ENCODE measurements at regions not wholly inside any gene's neighbourhood (a gene's known extent, or its start where the extent isn't known, plus 50 kb on each side); places are given as distances from the start of the nearest gene placed in this dataset.
"Not testable (repeated sequence)": the region's sequence is repeated elsewhere in the genome, so short reads cannot be mapped to it uniquely, and the experiment has no call there.

- H3K36me3 Mint-ChIP-seq: no peaks in the 10 kb centered on the region
- H3K27me3 Mint-ChIP-seq: no peaks in the 10 kb centered on the region
Observed at GRCh38 chr4:188780686-188781085, 641.4 kb downstream of the TRIML1 start.

GRCh38 chr4:188781655-188782054, 642.4 kb downstream of the TRIML1 start:
- no peak overlapping the region for H3K27ac Mint-ChIP-seq
- peaks cover 0 to 10% (median 5%) of the 10 kb centered on the region in 9 donors for H3K9me3 Mint-ChIP-seq
- ATAC-seq (no peak), DNase-seq (no peak)
- POLR2A ChIA-PET: no interaction called here
- H3K4me1 Mint-ChIP-seq: no peaks in the 10 kb centered on the region
- H3K27me3 Mint-ChIP-seq: no peaks in the 10 kb centered on the region
- no peak overlapping the region for H3K4me3 Mint-ChIP-seq
- H3K36me3 Mint-ChIP-seq: no peaks in the 10 kb centered on the region

More at GRCh38 chr4:188780686-188781085, 641.4 kb downstream of the TRIML1 start:
- no peak overlapping the region for H3K27ac Mint-ChIP-seq
- no peak for ATAC-seq
- H3K4me3 Mint-ChIP-seq: no peak overlapping the region
- H3K4me1 Mint-ChIP-seq: no peaks in the 10 kb centered on the region
- no peak for DNase-seq
- peaks cover 0 to 8% (median 3%) of the 10 kb centered on the region in 9 donors for H3K9me3 Mint-ChIP-seq
- POLR2A ChIA-PET: no interaction called here

- Mint-ChIP-seq H3K4me3 (no peak overlapping the region), H3K9me3 (peaks cover 0 to 10% (median 5%) of the 10 kb centered on the region in 9 donors), H3K36me3 (no peaks in the 10 kb centered on the region), H3K27me3 (no peaks in the 10 kb centered on the region), H3K27ac (no peak overlapping the region), H3K4me1 (no peaks in the 10 kb centered on the region)
- POLR2A ChIA-PET: no interaction called here
- ATAC-seq: no peak
- DNase-seq: no peak
Observed at GRCh38 chr4:188783175-188783574, 643.9 kb downstream of the TRIML1 start.

- POLR2A ChIA-PET: no interaction called here
- Mint-ChIP-seq H3K4me3 (no peak overlapping the region), H3K9me3 (peaks cover 0 to 13% (median 6%) of the 10 kb centered on the region in 9 donors), H3K27me3 (no peaks in the 10 kb centered on the region), H3K27ac (no peak overlapping the region), H3K4me1 (no peaks in the 10 kb centered on the region), H3K36me3 (no peaks in the 10 kb centered on the region)
- no peak for ATAC-seq
- no peak for DNase-seq
Observed at GRCh38 chr4:188783606-188784160, 644.4 kb downstream of the TRIML1 start.

GRCh38 chr4:188796600-188796999, 657.4 kb downstream of the TRIML1 start:
- ATAC-seq, POLR2A ChIA-PET, H3K36me3 Mint-ChIP-seq, DNase-seq, H3K27me3 Mint-ChIP-seq, H3K4me3 Mint-ChIP-seq, H3K27ac Mint-ChIP-seq, H3K4me1 Mint-ChIP-seq: not testable (repeated sequence)
- peaks cover 0 to 17% (median 6%) of the 10 kb centered on the region in 9 donors for H3K9me3 Mint-ChIP-seq

- H3K36me3 Mint-ChIP-seq, H3K4me1 Mint-ChIP-seq, ATAC-seq, H3K27ac Mint-ChIP-seq, H3K27me3 Mint-ChIP-seq, POLR2A ChIA-PET, H3K4me3 Mint-ChIP-seq, DNase-seq: not testable (repeated sequence)
- H3K9me3 Mint-ChIP-seq: peaks cover 0 to 13% (median 6%) of the 10 kb centered on the region in 9 donors
Observed at GRCh38 chr4:188797011-188797410, 657.8 kb downstream of the TRIML1 start.

- Mint-ChIP-seq H3K4me3 (no peak overlapping the region), H3K27ac (no peak overlapping the region), H3K36me3 (no peaks in the 10 kb centered on the region), H3K9me3 (peaks cover 0 to 11% (median 0%) of the 10 kb centered on the region in 9 donors), H3K4me1 (no peaks in the 10 kb centered on the region), H3K27me3 (no peaks in the 10 kb centered on the region)
- ATAC-seq (no peak), DNase-seq (no peak)
- POLR2A ChIA-PET: no interaction called here
Observed at GRCh38 chr4:188804861-188805260, 665.6 kb downstream of the TRIML1 start.

- peaks cover 0 to 14% (median 6%) of the 10 kb centered on the region in 9 donors for H3K9me3 Mint-ChIP-seq
- POLR2A ChIA-PET: no interaction called here
- no peak for DNase-seq
- no peak overlapping the region for H3K27ac Mint-ChIP-seq
- no peaks in the 10 kb centered on the region for H3K36me3 Mint-ChIP-seq
- H3K4me1 Mint-ChIP-seq: no peaks in the 10 kb centered on the region
- no peak overlapping the region for H3K4me3 Mint-ChIP-seq
- ATAC-seq: no peak
- no peaks in the 10 kb centered on the region for H3K27me3 Mint-ChIP-seq
Observed at GRCh38 chr4:188811121-188811520, 671.9 kb downstream of the TRIML1 start.

- no peak overlapping the region for H3K27ac Mint-ChIP-seq
- DNase-seq: no peak
- POLR2A ChIA-PET: no interaction called here
- no peak for ATAC-seq
- H3K36me3 Mint-ChIP-seq: no peaks in the 10 kb centered on the region
- H3K4me1 Mint-ChIP-seq: no peaks in the 10 kb centered on the region
- no peak overlapping the region for H3K4me3 Mint-ChIP-seq
- peaks cover 3 to 25% (median 8%) of the 10 kb centered on the region in 9 donors for H3K9me3 Mint-ChIP-seq
- no peaks in the 10 kb centered on the region for H3K27me3 Mint-ChIP-seq
Observed at GRCh38 chr4:188812644-188813043, 673.4 kb downstream of the TRIML1 start.

- ATAC-seq (no peak), DNase-seq (no peak)
- H3K4me3 Mint-ChIP-seq: no peak overlapping the region
- no peaks in the 10 kb centered on the region for H3K4me1 Mint-ChIP-seq
- no peaks in the 10 kb centered on the region for H3K27me3 Mint-ChIP-seq
- H3K36me3 Mint-ChIP-seq: no peaks in the 10 kb centered on the region
- POLR2A ChIA-PET: no interaction called here
- H3K9me3 Mint-ChIP-seq: peaks cover 0 to 34% (median 9%) of the 10 kb centered on the region in 9 donors
- no peak overlapping the region for H3K27ac Mint-ChIP-seq
Observed at GRCh38 chr4:188818300-188818699, 679.1 kb downstream of the TRIML1 start.

- no peak overlapping the region for H3K27ac Mint-ChIP-seq
- H3K27me3 Mint-ChIP-seq: no peaks in the 10 kb centered on the region
- DNase-seq (no peak), ATAC-seq (no peak)
- POLR2A ChIA-PET: no interaction called here
- H3K36me3 Mint-ChIP-seq: no peaks in the 10 kb centered on the region
- no peak overlapping the region for H3K4me3 Mint-ChIP-seq
- no peaks in the 10 kb centered on the region for H3K4me1 Mint-ChIP-seq
- peaks cover 0 to 27% (median 5%) of the 10 kb centered on the region in 9 donors for H3K9me3 Mint-ChIP-seq
Observed at GRCh38 chr4:188819233-188819632, 680.0 kb downstream of the TRIML1 start.

GRCh38 chr4:188821500-188821899, 682.3 kb downstream of the TRIML1 start:
- Mint-ChIP-seq H3K27me3 (no peaks in the 10 kb centered on the region), H3K27ac (no peak overlapping the region), H3K9me3 (peaks cover 2 to 18% (median 6%) of the 10 kb centered on the region in 9 donors), H3K4me3 (no peak overlapping the region), H3K4me1 (no peaks in the 10 kb centered on the region), H3K36me3 (no peaks in the 10 kb centered on the region)
- POLR2A ChIA-PET: no interaction called here
- ATAC-seq: no peak
- DNase-seq: no peak

GRCh38 chr4:188822698-188823097, 683.5 kb downstream of the TRIML1 start:
- DNase-seq (no peak), ATAC-seq (no peak)
- H3K27ac Mint-ChIP-seq: no peak overlapping the region
- no peaks in the 10 kb centered on the region for H3K36me3 Mint-ChIP-seq
- no peak overlapping the region for H3K4me3 Mint-ChIP-seq
- POLR2A ChIA-PET: no interaction called here
- peaks cover 0 to 10% (median 5%) of the 10 kb centered on the region in 9 donors for H3K9me3 Mint-ChIP-seq
- H3K27me3 Mint-ChIP-seq: no peaks in the 10 kb centered on the region
- no peaks in the 10 kb centered on the region for H3K4me1 Mint-ChIP-seq

GRCh38 chr4:188824553-188824952, 685.3 kb downstream of the TRIML1 start:
- DNase-seq: no peak
- Mint-ChIP-seq H3K27me3 (no peaks in the 10 kb centered on the region), H3K9me3 (peaks cover 0 to 12% (median 5%) of the 10 kb centered on the region in 9 donors), H3K27ac (no peak overlapping the region), H3K4me3 (no peak overlapping the region), H3K36me3 (no peaks in the 10 kb centered on the region), H3K4me1 (no peaks in the 10 kb centered on the region)
- no peak for ATAC-seq
- POLR2A ChIA-PET: no interaction called here
